HuH-7 (cell line): ENCODE measurements at regions not wholly inside any gene's neighbourhood (a gene's known extent, or its start where the extent isn't known, plus 50 kb on each side); places are given as distances from the start of the nearest gene placed in this dataset.

Source experiments
- DNase-seq: peaks from one replicate; pipeline ENCODE4 v3.0.0; 2011; ENCODE audit warnings: low spot score

DNA sequence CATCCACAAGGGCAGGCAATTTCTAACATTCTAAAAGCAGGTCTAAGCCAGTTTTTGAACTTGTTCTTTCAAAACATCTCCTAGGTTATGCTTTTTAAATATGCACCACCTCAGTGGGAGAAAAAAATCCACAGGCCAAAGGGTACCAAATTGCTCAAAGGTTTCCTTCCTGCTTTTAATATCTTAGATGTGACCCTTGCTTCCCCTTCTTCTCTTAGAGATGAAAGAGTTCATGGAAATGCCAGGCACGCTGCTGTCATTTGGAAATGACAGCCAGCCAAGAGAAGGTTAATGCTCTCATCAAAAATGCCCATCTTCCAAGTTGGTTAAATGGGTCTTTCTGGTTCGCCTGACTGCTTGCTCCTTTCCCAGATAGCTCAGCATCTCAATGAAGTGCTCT, 497.1 kb downstream of the CD83 start:
- DNase-seq = no peak

DNA sequence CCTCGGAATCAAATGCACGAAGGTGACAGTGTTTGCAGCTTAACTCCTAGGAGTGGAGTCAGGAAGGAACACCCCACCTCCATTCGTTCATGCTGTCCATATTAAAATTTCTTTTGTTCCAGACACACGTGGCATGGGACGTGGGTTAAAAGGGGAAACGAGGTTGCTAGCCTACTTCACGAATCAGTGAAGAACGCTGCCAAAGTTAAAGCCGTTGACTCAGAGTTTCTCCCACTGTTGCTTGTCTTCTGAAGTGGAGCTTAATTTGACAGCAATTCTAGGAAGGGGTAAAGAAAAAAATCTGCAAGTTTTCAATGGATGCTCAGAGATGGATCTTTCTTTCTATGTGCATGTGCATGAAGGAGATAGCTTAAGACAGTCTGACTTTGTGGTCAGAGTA, 499.1 kb downstream of the CD83 start:
- DNase-seq = no peak

DNA sequence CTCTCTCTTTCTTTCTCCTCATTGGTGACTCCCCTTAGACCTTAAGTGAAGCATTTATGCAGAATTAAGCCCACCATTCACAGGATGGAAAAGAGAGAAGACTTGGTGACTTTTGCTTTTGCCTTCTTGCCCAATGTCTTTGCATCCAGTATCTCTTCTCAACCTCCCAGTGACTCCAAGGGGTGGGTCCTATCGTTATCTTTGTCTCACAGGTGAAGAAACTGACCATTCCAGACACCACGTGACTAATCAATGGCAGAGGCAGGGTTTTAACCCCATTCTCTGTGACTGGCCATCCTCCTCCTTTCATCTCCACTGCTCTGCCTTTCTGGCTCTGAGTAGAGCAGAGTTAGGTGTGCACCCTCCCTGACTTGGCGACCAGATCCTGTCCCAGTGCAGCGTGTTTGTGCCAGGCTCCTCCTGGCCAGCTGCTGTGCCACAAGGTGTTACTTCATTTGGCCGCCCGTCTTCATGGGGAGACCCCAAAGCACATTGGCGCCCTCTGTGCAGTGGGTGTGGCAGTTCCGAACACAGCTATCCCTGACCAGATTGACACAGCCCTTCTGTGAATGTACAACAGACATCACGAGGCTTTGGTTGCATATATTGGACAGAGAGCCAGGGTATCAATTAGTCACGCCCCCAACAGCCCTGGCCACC, 501.3 kb downstream of the CD83 start:
- no peak for DNase-seq

DNA sequence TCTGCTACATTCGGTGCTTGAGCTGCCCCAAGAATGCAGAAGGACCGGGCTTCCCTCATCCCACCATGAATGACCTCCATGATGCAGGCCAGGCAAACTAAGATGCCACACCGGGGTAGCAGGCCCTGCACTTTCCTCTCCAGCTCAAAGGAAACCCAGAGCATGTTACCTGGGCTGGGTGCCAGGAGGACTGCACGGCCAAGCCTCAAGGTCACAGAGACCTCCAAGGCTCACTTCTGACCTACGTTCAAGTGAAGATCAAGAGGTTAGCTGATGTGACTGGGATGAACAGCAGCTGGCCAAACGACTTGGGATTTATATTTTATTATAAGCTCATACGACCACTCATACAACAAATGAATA, 501.8 kb downstream of the CD83 start:
- DNase-seq = no peak

DNA sequence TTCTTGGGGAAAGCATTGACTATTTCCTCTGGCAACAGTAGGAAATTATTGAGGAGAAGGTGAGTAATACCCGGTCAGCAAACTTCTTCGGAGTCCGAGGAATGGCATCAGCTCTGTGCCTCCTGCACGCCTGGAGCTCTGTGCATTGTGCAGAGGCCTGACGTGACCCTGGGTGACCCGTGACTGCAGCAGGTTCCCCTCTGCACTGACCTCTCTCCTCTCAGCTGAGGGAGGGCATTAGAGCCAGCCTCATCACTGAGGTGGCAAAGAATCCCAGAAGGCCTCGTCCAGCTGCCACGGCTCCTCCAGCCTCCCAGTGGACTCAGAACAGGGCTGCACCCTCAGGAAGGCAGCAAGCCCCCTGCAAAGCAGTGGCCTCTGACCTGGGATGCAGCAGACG, 502.9 kb downstream of the CD83 start:
- DNase-seq = no peak

DNA sequence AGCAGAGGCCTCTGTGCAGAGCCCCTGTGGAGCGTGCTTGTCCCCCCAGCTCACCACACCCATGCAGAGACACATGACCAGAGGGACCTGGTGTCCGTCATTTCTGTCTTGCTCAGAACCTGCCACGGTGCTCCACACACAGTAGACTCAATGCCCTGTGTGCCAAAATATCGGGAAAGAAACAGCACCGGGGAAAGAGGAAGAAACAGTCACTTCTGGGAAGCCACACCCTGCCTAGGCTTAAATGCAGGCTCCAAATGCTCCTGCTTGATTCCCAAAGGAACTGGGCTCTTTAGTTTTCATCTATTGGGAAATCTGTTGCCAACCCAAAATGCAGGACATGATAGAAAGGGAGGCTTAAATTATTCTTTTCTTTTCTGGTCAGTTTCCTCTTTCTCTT, 503.9 kb downstream of the CD83 start:
- no peak for DNase-seq

DNA sequence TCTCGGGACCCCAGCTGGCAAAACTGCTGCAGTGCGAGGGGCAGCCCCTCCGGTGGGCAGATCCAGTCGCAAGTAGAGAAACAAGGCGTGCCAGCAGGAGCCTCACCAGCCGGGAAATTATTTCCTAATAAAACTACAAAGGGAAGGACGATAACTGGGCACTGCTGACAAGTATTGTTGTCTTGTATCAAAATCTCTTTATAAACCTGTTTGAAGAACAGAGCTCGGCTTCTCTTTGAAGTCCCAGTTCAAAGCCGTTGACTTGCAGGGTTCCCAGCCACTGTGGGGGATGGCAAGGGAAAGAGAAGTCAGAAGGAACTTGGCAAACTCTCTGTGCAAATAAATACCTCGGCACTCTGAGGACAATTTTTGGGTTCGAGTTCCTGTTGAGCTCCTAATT, 504.5 kb downstream of the CD83 start:
- DNase-seq = no peak

DNA sequence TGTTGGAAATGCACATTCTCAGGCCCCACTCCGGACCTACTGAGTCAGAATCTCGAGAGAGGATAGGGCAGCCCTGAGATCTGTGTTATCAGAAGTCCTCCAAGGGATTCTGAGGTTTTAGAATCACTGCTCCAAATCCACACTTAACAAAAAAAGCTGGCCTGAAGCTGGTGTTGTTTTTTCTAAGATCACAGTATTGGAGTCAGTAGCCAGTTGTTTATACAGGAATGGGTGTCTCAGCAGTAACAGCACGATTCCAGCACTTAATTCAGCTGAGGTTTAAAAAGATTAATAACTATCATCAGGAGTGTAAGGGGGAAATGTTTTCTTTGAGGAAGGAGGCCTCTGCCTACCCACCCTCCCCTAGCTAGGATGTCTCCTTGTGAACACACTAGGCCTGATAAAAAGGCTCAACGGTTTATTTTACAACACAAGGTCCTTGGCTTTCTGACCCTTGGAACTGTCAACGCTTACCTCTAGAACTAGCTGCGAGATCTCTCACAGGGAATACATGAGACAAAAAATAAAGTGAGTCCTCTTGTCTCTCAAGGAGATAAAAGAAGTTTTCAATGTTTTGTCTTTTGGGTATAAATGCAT, 505.4 kb downstream of the CD83 start:
- no peak for DNase-seq

DNA sequence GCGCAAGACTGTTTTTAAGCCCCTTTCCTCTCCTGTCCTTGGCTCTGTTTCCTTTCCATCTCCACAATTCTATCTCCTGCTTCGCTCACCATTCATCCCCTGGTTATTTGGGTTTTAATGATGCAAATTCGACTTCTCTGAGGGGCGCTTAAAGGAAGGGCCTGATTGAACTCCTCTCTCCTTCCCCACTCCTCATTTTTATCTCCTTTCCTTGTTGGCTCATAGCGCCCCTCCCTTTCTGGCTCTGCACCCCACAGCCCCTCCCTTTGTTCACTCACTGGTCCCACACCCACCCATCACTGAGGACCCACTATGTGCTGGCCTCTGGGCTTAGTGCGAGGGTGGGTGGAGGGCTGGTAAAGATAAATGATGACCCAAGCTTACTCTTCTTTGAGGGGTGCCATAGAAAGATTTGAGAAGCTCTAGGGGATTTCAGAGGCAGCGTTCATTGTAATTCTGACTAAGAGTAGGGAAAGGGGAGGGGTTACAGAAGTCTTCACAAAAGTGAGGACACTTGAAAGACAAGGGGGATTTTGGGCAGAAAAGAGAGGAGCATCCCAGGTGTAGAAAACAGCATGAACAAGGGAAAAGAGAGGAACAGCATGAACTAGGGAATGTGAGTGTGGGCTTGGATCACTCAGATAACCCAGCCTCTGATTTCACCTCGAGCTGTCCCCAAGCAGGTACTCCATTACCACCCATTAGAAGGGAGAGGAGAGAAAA, 507.8 kb downstream of the CD83 start:
- DNase-seq = no peak

DNA sequence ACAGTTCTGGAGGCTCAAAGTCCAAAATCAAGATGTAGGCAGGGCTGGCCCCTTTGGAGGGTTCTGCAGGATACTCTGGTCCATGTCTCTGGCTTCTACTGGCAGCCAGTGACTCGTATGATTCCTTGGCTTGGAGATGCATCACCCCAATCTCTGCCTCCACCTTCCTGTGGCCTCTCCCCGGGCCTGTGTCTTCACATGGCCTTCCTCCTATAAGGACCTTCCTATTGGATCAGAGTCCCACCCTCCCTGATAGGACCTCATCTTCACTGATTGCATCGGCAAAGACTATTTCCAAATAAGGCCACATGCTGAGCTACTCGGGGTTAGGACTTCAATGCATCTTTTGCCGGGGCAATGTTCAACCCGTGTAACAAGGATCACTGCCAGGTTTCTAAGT, 509.0 kb downstream of the CD83 start:
- DNase-seq = no peak

DNA sequence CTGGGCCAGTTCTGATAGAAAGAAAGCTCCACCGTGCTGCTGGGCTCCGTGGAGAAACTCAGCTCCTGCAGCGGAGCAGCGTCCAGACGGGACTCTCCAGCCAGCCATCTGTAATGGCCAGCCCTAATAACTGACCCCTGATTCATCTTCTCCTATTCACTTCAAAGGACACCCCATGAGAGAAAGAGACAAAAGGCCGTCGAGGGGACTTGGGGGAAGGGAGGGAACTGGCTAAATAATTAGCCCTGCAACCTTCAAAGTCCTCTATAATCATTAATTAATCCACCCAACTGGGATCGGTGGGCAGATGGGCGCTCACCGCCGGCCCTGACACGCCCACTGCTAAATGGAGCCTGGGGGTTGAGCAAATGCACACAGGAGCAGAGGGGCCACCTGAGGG, 512.4 kb downstream of the CD83 start:
- no peak for DNase-seq

DNA sequence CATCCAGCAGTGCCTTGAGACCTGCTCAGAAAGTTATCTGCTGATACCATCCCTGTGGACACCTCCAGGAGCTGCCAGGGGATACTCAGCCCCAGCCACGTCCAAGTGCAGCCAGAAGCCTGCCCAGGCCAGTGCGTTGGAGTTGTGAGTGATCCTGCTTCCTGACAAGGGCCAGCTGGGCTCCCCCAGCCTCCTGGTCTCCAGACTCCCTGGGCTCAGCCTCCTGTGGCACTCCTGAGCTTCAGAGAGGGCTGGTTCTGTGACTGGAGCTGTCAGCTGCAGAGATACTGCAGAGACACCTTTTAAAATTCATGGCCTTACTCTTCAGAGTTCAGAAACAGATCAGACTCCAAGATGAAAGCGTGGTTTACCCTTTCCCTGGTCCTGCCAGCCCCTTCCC, 515.9 kb downstream of the CD83 start:
- no peak for DNase-seq

DNA sequence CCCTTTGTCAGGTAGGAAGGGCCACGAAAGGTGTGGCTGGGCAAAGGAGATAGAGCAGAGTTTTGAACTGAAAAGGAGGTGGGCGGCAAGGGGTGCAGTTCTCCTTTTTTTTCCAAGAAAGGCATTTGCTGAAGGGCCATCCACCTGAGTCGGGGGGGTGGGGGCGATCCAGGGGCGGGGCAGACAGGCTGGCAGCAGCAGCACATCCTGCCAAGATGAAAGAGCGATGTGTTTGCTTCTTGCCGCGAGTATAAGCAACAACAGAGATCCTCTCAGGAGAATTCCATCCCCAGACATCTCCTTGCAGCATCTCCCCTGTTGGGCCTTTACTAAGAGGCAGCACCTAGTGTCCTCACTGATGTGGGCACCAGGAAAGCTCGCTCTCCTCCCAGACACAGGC, 516.5 kb downstream of the CD83 start:
- DNase-seq = no peak

DNA sequence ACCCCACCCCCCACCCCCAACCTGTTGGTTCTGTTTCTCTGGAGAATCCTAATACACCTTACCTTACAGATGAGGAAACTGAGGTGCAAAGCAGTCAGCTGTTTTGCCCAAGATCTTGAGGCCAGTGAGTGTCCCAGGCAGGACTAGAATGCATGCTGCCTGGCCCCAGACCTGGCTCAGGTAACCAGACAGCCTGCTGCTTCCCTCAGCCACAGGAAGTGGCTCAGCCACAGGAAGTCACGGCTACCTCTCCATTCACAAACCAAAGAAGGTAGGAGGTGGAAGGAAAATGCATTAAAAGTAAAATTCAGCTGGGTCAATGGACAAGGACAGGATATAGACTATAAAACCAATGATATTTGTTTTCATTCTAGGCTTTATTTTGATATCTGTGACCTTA, 517.6 kb downstream of the CD83 start:
- DNase-seq = no peak

DNA sequence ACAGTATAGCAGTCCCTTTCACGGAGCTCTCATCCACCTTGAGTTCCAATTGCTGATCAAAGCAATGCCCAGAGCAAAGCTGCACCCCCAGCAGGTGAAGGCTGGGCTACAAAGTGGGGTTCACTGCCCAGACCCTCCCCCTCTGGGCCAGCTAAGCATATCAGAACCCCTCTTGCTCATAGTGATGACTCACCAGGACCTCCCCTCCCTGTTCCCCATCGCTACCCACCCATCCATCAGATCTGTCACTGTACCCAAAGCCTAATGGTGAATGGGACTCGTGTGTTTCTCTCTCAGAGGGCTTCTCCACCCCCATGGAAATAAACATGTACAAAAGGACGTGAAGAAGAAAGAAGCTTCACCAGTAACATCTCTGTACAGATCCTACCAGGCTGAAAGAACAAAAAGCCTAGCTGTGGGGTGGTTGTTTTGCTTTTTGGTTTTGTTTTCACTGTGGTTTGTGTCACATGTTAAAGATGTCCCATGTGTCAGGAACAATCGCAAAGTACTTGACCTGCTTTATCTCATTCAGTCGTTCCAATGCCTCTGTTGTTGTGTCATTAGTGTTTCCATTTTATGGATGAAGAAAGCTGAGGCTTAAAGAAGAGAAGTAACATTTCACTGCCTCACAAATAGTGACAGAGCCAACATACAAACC, 518.5 kb downstream of the CD83 start:
- DNase-seq = no peak

DNA sequence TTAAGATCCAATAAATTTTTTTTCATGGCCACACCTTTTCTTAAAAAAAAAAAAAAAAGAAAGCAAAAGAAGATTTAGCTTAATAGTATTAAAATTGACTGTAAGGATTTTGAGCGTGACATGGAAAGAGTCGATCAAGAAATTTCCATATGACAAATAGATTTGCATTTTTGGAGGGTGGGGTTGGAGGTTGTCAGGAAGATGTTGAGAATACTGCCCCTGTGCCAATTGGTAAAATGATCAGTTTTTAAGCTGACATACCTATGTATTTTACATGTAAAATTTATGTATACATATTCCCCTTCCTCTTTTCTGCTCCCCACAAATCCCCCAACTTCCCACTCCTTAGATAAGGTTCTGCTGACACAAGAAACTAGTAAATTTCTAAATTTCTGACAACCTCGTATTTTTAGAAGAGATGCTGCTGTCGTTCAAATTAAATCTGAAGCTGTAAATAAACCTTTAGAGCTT, 520.9 kb downstream of the CD83 start:
- no peak for DNase-seq

DNA sequence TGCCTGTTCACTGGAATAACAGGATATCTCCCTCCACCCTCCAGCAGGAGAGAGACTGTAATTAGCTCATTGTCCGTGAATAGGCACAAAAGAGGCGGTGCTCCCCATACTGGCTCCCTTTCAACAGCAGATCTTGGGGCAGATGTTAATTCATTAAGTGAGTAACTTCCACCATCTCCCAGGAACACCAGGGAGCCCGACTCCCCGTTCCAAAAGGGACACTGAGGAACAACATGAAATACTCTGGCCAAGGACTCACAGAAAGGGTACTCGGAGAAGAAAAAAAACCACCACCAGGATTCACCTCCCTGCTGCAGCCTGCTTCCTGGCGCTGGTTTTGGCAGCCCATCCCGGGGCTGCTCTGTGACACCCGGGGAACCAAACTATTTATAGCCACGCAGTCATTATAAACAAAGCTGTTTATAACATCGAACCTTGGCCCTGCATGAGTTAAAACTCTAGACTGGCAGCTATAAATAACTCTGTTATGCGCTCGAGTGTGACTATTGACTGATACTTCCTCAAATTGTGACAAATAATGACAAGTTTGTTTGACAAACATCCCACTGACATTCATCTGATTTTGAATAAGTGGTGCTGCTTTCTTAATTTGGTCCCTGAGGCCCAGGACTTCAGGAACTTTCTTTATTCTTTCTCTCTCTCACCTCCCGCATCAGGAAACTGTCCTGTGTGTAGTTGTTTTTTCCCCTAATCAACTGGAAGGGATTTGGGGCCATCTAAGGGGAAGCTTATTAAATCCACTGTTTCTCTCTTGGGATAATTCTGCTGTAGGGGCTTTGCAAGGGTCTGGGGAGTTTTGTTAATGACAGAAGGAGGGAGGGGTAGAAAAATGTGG, 521.6 kb downstream of the CD83 start:
- peak; percentile 16 for DNase-seq

DNA sequence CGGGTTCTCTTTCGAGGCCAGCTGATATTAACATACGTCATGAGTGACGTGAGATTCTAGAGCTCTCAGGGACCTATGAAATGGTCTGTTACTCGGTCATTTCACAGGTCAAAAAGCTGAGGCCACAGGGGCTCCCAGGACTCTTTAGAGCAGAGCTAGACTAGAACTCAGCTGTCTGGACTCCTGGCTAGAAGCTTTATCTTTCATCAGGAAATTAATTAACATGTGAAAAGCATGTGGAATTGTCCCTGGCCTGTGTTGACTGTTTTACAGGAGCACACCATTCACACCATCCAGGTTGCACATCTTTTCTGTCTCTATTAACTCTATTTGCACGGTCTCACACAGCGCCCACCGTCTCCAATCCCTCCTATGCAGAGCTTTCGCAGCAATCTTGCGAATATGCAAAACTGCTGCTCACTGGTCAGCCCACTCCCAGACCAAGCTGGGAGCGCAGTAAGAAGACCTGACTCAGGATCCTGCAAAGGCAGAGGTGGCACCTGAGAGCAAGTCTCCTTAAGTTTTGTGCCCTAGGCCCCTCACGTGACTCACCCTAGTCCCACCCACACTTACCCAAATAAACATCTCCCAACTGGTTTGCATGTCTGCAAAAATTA, 522.5 kb downstream of the CD83 start:
- no peak for DNase-seq

DNA sequence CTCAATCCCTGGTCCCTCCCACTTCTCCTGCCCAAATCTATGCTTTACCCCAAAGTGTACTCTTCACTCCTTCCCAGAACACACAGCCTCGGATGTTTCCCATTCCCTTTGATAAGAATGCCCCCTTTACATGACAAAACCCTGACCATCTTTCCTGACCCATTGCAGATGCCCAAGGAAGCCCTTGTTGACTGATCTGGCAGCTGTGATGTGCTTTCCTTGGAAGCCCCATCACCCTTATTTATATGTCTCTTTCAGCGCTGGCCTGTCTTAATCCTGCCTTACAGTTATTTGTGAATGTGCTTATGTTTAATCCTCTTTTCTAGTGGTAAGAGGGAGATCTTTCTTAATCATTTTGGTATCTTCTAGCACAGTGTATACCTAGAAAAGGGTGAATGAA, 523.1 kb downstream of the CD83 start:
- no peak for DNase-seq

DNA sequence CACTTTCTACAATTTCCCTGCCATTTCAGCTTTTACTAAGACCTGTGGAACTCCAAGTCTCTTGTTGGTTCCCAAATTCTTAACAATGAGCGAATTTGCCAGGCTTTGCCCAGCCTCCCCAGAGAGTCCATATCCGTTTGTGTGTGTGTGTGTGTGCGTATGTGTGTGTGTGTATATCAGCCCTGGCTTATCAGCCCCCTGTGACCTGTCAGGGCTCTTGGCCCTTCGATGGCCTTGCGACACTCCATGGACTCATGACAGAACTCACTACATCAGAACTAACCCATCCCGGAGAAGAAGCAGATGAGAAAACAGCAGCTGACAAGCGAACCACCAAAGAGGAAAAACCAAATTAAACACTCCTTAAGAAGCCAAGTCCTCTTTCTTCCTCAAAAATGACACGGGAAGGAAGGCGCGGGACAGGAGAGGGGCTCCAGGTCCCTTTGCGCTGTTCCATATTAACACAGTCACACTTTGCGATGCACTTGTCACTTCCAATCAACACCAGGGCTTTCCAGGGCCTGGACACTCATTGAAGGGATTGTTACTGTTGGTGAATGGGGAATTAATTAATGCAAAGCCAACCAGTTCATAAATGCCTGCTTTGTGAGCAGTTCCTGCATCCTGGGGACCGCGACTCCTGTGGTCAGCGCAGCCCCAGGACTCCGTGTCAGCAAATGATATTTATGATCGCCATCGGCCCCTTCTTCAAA, 524.0 kb downstream of the CD83 start:
- no peak for DNase-seq

DNA sequence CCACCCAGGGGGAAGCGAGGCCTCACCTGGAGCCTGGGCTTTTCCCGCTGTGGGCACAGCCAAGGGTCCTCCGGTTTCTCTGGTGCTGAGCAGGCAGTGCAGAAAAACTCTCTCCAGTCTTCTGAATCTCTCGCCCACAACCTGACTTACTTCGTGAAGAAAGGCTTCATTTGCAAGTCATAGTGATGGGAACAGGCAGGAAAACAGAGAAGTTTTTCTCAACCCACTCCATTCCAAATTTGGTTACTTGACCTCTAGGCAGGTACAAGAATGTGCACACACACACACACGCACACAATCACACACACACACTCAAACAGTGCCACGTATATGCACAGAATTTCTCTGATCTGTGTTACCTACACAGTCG, 524.5 kb downstream of the CD83 start:
- no peak for DNase-seq
